IgD-negative memory B cell (primary cell): ENCODE measurements at regions not wholly inside any gene's neighbourhood (a gene's known extent, or its start where the extent isn't known, plus 50 kb on each side); places are given as distances from the start of the nearest gene placed in this dataset.

Source experiments
- H3K27ac Mint-ChIP-seq, 3 donors: one replicate each; pipeline ENCODE4 v1.8.0; 2020 to 2022; ENCODE audit warnings: mild to moderate bottlenecking in 3 of 3, mixed read lengths in 3 of 3, moderate library complexity in 1 of 3
- H3K27me3 Mint-ChIP-seq: one replicate; pipeline ENCODE4 v1.8.0; 2021; ENCODE audit warnings: mixed read lengths
- H3K36me3 Mint-ChIP-seq: one replicate; pipeline ENCODE4 v1.8.0; 2020; ENCODE audit warnings: mild to moderate bottlenecking, mixed read lengths
- H3K4me1 Mint-ChIP-seq, 3 donors: one replicate each; pipeline ENCODE4 v1.8.0; 2020 to 2022; ENCODE audit warnings: mixed read lengths in 3 of 3, mild to moderate bottlenecking in 1 of 3
- H3K4me3 Mint-ChIP-seq, 4 donors: one replicate each; pipeline ENCODE4 v1.8.0; 2020 to 2022; ENCODE audit warnings: mild to moderate bottlenecking in 4 of 4, mixed read lengths in 4 of 4, moderate library complexity in 3 of 4
- H3K9me3 Mint-ChIP-seq, 3 donors: one replicate each; pipeline ENCODE4 v1.8.0; 2020 to 2021; ENCODE audit warnings: mixed read lengths in 3 of 3, mild to moderate bottlenecking in 1 of 3

- Mint-ChIP-seq H3K27me3 (no peaks in the 10 kb centered on the region), H3K9me3 (peaks cover 0 to 3% (median 0%) of the 10 kb centered on the region in 3 donors), H3K4me1 (no peaks in the 10 kb centered on the region), H3K4me3 (no peak overlapping the region), H3K36me3 (no peaks in the 10 kb centered on the region), H3K27ac (no peak overlapping the region)
Measured at GRCh38 chr3:98986073-98986472, 84.6 kb upstream of the DCBLD2 start.

- H3K4me3 Mint-ChIP-seq: no peak overlapping the region
- H3K27ac Mint-ChIP-seq: no peak overlapping the region
- peaks cover 0 to 3% (median 0%) of the 10 kb centered on the region in 3 donors for H3K9me3 Mint-ChIP-seq
- no peaks in the 10 kb centered on the region for H3K4me1 Mint-ChIP-seq
- no peaks in the 10 kb centered on the region for H3K36me3 Mint-ChIP-seq
- H3K27me3 Mint-ChIP-seq: no peaks in the 10 kb centered on the region
Measured at GRCh38 chr3:98985431-98985830, 83.9 kb upstream of the DCBLD2 start.

- Mint-ChIP-seq H3K27me3 (no peaks in the 10 kb centered on the region), H3K4me1 (no peaks in the 10 kb centered on the region), H3K4me3 (no peak overlapping the region), H3K27ac (no peak overlapping the region), H3K36me3 (no peaks in the 10 kb centered on the region), H3K9me3 (peaks cover 0 to 2% (median 0%) of the 10 kb centered on the region in 3 donors)
Measured at GRCh38 chr3:98984024-98984423, 82.5 kb upstream of the DCBLD2 start.

GRCh38 chr3:98982351-98982750 lies 80.9 kb upstream of the DCBLD2 start:
- Mint-ChIP-seq H3K27ac (no peak overlapping the region), H3K36me3 (no peaks in the 10 kb centered on the region), H3K27me3 (no peaks in the 10 kb centered on the region), H3K9me3 (no peaks in the 10 kb centered on the region), H3K4me3 (no peak overlapping the region), H3K4me1 (no peaks in the 10 kb centered on the region)

GRCh38 chr3:98980915-98981596 lies 79.6 kb upstream of the DCBLD2 start:
- H3K4me3 Mint-ChIP-seq: no peak overlapping the region
- H3K9me3 Mint-ChIP-seq: no peaks in the 10 kb centered on the region
- H3K36me3 Mint-ChIP-seq: no peaks in the 10 kb centered on the region
- H3K4me1 Mint-ChIP-seq: no peaks in the 10 kb centered on the region
- H3K27me3 Mint-ChIP-seq: no peaks in the 10 kb centered on the region
- H3K27ac Mint-ChIP-seq: no peak overlapping the region

GRCh38 chr3:98979296-98979695 lies 77.8 kb upstream of the DCBLD2 start:
- no peak overlapping the region for H3K4me3 Mint-ChIP-seq
- H3K36me3 Mint-ChIP-seq: no peaks in the 10 kb centered on the region
- H3K9me3 Mint-ChIP-seq: peaks cover 0 to 3% (median 0%) of the 10 kb centered on the region in 3 donors
- H3K27me3 Mint-ChIP-seq: no peaks in the 10 kb centered on the region
- no peak overlapping the region for H3K27ac Mint-ChIP-seq
- no peaks in the 10 kb centered on the region for H3K4me1 Mint-ChIP-seq

- H3K36me3 Mint-ChIP-seq: no peaks in the 10 kb centered on the region
- no peak overlapping the region for H3K4me3 Mint-ChIP-seq
- H3K4me1 Mint-ChIP-seq: no peaks in the 10 kb centered on the region
- no peaks in the 10 kb centered on the region for H3K27me3 Mint-ChIP-seq
- H3K9me3 Mint-ChIP-seq: peaks cover 0 to 3% (median 0%) of the 10 kb centered on the region in 3 donors
- no peak overlapping the region for H3K27ac Mint-ChIP-seq
Measured at GRCh38 chr3:98978068-98978811, 76.7 kb upstream of the DCBLD2 start.

GRCh38 chr3:98977520-98977919 lies 76.0 kb upstream of the DCBLD2 start:
- H3K27ac Mint-ChIP-seq: no peak overlapping the region
- no peaks in the 10 kb centered on the region for H3K4me1 Mint-ChIP-seq
- H3K4me3 Mint-ChIP-seq: no peak overlapping the region
- no peaks in the 10 kb centered on the region for H3K36me3 Mint-ChIP-seq
- H3K9me3 Mint-ChIP-seq: peaks cover 3 to 4% (median 4%) of the 10 kb centered on the region in 3 donors
- no peaks in the 10 kb centered on the region for H3K27me3 Mint-ChIP-seq

- Mint-ChIP-seq H3K4me1 (no peaks in the 10 kb centered on the region), H3K27me3 (no peaks in the 10 kb centered on the region), H3K36me3 (no peaks in the 10 kb centered on the region), H3K4me3 (no peak overlapping the region), H3K9me3 (peaks cover 3 to 4% (median 4%) of the 10 kb centered on the region in 3 donors), H3K27ac (no peak overlapping the region)
Measured at GRCh38 chr3:98974442-98974841, 72.9 kb upstream of the DCBLD2 start.

- H3K27me3 Mint-ChIP-seq: no peaks in the 10 kb centered on the region
- no peaks in the 10 kb centered on the region for H3K4me1 Mint-ChIP-seq
- H3K27ac Mint-ChIP-seq: no peak overlapping the region
- H3K36me3 Mint-ChIP-seq: no peaks in the 10 kb centered on the region
- H3K4me3 Mint-ChIP-seq: no peak overlapping the region
- peaks cover 3 to 4% (median 4%) of the 10 kb centered on the region in 3 donors for H3K9me3 Mint-ChIP-seq
Measured at GRCh38 chr3:98972720-98973119, 71.2 kb upstream of the DCBLD2 start.

- no peak overlapping the region for H3K27ac Mint-ChIP-seq
- no peaks in the 10 kb centered on the region for H3K36me3 Mint-ChIP-seq
- H3K27me3 Mint-ChIP-seq: no peaks in the 10 kb centered on the region
- no peaks in the 10 kb centered on the region for H3K4me1 Mint-ChIP-seq
- H3K9me3 Mint-ChIP-seq: peaks cover 4% of the 10 kb centered on the region in 3 donors
- no peak overlapping the region for H3K4me3 Mint-ChIP-seq
Measured at GRCh38 chr3:98972155-98972554, 70.7 kb upstream of the DCBLD2 start.

- Mint-ChIP-seq H3K4me3 (no peak overlapping the region), H3K27me3 (no peaks in the 10 kb centered on the region), H3K27ac (no peak overlapping the region), H3K36me3 (peaks cover 2% of the 10 kb centered on the region), H3K4me1 (no peaks in the 10 kb centered on the region), H3K9me3 (peaks cover 4 to 5% (median 4%) of the 10 kb centered on the region in 3 donors)
Measured at GRCh38 chr3:98971169-98971681, 69.7 kb upstream of the DCBLD2 start.

- Mint-ChIP-seq H3K27me3 (no peaks in the 10 kb centered on the region), H3K9me3 (peaks cover 2 to 4% (median 4%) of the 10 kb centered on the region in 3 donors), H3K4me3 (no peak overlapping the region), H3K4me1 (no peaks in the 10 kb centered on the region), H3K27ac (no peak overlapping the region), H3K36me3 (peaks cover 2% of the 10 kb centered on the region)
Measured at GRCh38 chr3:98969295-98969694, 67.8 kb upstream of the DCBLD2 start.

- Mint-ChIP-seq H3K36me3 (peaks cover 2% of the 10 kb centered on the region), H3K9me3 (peaks cover 2 to 4% (median 4%) of the 10 kb centered on the region in 3 donors), H3K27me3 (no peaks in the 10 kb centered on the region), H3K27ac (no peak overlapping the region), H3K4me3 (no peak overlapping the region), H3K4me1 (no peaks in the 10 kb centered on the region)
Measured at GRCh38 chr3:98968824-98969223, 67.3 kb upstream of the DCBLD2 start.

GRCh38 chr3:98968347-98968746 lies 66.9 kb upstream of the DCBLD2 start:
- H3K27ac Mint-ChIP-seq: no peak overlapping the region
- H3K9me3 Mint-ChIP-seq: peaks cover 2 to 4% (median 4%) of the 10 kb centered on the region in 3 donors
- no peaks in the 10 kb centered on the region for H3K27me3 Mint-ChIP-seq
- H3K36me3 Mint-ChIP-seq: peaks cover 2% of the 10 kb centered on the region
- H3K4me3 Mint-ChIP-seq: no peak overlapping the region
- no peaks in the 10 kb centered on the region for H3K4me1 Mint-ChIP-seq

- H3K9me3 Mint-ChIP-seq: peaks cover 2% of the 10 kb centered on the region in 3 donors
- H3K27ac Mint-ChIP-seq: no peak overlapping the region
- no peak overlapping the region for H3K4me3 Mint-ChIP-seq
- peaks cover 2% of the 10 kb centered on the region for H3K36me3 Mint-ChIP-seq
- H3K27me3 Mint-ChIP-seq: no peaks in the 10 kb centered on the region
- H3K4me1 Mint-ChIP-seq: no peaks in the 10 kb centered on the region
Measured at GRCh38 chr3:98967758-98968157, 66.3 kb upstream of the DCBLD2 start.
